ENCODE measurements at regions not wholly inside any gene's neighbourhood (a gene's known extent, or its start where the extent isn't known, plus 50 kb on each side); places are given as distances from the start of the nearest gene placed in this dataset.

DNA sequence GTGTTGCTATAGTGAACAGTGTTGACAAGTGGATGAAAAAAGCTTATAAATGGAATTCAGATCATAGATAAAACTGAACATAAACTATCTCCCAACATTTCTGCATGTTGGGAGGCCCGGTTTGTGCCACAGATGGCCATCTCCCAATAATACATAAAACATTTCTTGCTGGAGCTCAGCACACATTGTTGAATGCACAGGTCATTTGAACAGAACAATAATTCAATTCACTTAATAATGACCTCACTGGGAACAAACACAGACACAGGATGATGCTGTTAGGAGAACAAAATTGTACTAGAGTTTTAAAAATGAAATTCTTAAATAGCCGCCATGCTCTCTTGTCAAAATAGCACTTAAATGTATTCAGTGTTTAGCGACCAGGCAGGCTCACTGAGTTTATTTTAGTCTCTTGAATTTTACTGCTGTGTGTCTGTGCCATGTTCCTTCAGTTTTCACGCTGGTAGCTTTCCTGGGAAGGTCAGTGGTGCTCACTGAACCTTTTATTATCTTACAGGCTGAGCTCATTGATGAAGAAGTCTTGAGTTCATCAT lies 85.0 kb upstream of the SSBP2 start:
- ChIA-PET POLR2A (ENCODE audit: unreplicated experiment) (interaction anchor here (0.6 to 1.1 kb wide), 2 partner anchors 85 to 393 kb away, joined by 3 to 23 read pairs; partner anchors contain the start of gene SSBP2), CTCF (no interaction called here)
- Histone ChIP-seq H4K20me1 (ENCODE audit: insufficient read depth) (no peaks in the 10 kb centered on the region), H2AFZ (no peak overlapping the region), H3K79me2 (ENCODE audit: low read depth) (no peaks in the 10 kb centered on the region), H3K9me2 (ENCODE audit: insufficient read depth) (no peaks in the 10 kb centered on the region), H3K4me1 (replicated peaks; ENCODE audit: insufficient read depth) (no peaks in the 10 kb centered on the region), H3K36me3 (ENCODE audit: low read depth) (no peaks in the 10 kb centered on the region), H3K27ac (no peak overlapping the region), H3K9me3 (ENCODE audit: insufficient read depth, low read depth) (no peaks in the 10 kb centered on the region), H3K4me3 (no peak overlapping the region), H3K4me2 (no peak overlapping the region), H3K27me3 (ENCODE audit: insufficient read depth, low read depth) (no peaks in the 10 kb centered on the region), H3F3A (ENCODE audit: insufficient read depth, low read depth) (no peaks in the 10 kb centered on the region)
- no peak for TF ChIP-seq EZH2 (IDR thresholded peaks at IDR 0.05; ENCODE audit: low read depth)
- TF ChIP-seq, protein P1, sequence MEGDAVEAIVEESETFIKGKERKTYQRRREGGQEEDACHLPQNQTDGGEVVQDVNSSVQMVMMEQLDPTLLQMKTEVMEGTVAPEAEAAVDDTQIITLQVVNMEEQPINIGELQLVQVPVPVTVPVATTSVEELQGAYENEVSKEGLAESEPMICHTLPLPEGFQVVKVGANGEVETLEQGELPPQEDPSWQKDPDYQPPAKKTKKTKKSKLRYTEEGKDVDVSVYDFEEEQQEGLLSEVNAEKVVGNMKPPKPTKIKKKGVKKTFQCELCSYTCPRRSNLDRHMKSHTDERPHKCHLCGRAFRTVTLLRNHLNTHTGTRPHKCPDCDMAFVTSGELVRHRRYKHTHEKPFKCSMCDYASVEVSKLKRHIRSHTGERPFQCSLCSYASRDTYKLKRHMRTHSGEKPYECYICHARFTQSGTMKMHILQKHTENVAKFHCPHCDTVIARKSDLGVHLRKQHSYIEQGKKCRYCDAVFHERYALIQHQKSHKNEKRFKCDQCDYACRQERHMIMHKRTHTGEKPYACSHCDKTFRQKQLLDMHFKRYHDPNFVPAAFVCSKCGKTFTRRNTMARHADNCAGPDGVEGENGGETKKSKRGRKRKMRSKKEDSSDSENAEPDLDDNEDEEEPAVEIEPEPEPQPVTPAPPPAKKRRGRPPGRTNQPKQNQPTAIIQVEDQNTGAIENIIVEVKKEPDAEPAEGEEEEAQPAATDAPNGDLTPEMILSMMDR (conservative IDR thresholded peaks at IDR 0.05) = no peak
- intact Hi-C loops (cut with micrococcal nuclease; ENCODE audit: unreplicated experiment) = no loop called here
- BruUV-seq (replicated peaks) = no TSS peak
- DNase-seq = no peak

DNA sequence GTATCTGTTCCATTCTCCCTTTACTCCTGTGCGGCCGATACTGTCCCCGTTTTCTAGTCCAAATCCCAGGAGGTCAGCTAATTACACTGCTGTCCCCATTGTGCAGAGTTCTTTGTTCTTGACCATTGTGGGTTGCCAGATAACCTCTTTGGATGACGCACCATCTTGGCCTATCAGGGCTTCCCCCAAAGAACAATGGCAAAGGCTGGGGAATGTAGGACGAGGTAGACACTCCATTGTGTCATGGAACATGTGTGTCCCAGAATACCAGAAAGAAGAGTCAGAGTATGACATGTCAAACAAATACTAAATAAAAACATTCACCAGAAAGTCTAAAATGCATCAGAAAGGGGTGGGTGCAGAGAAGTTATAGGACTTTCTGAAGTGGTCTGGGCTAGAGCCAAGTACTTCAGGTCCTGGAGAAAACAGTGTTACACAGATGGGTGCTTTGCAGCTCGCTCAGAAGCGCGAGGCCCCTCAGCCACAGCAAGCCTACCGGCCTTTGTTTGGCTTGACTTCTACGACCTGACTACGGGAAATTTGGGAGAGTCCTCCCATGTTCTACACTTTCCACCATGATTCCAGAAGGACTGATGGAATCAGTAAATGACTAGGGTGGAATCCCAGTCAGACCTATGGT lies 83.2 kb upstream of the SSBP2 start:
- Histone ChIP-seq H3K9me2 (ENCODE audit: insufficient read depth) (no peaks in the 10 kb centered on the region), H3K79me2 (ENCODE audit: low read depth) (no peaks in the 10 kb centered on the region), H4K20me1 (ENCODE audit: insufficient read depth) (no peaks in the 10 kb centered on the region), H3K4me2 (no peak overlapping the region), H3K36me3 (ENCODE audit: low read depth) (no peaks in the 10 kb centered on the region), H3K27ac (no peak overlapping the region), H3K4me3 (no peak overlapping the region), H2AFZ (no peak overlapping the region), H3K9me3 (ENCODE audit: insufficient read depth, low read depth) (no peaks in the 10 kb centered on the region), H3K27me3 (ENCODE audit: insufficient read depth, low read depth) (no peaks in the 10 kb centered on the region), H3F3A (ENCODE audit: insufficient read depth, low read depth) (no peaks in the 10 kb centered on the region), H3K4me1 (replicated peaks; ENCODE audit: insufficient read depth) (no peaks in the 10 kb centered on the region)
- POLR2A ChIA-PET (ENCODE audit: unreplicated experiment) = no interaction called here
- TF ChIP-seq, protein P1 (conservative IDR thresholded peaks at IDR 0.05) = no peak
- TF ChIP-seq EZH2 (IDR thresholded peaks at IDR 0.05; ENCODE audit: low read depth) = no peak
- CTCF ChIA-PET = no interaction called here
- intact Hi-C loops (cut with micrococcal nuclease; ENCODE audit: unreplicated experiment) = no loop called here
- DNase-seq = no peak
- no TSS peak for BruUV-seq (replicated peaks)

DNA sequence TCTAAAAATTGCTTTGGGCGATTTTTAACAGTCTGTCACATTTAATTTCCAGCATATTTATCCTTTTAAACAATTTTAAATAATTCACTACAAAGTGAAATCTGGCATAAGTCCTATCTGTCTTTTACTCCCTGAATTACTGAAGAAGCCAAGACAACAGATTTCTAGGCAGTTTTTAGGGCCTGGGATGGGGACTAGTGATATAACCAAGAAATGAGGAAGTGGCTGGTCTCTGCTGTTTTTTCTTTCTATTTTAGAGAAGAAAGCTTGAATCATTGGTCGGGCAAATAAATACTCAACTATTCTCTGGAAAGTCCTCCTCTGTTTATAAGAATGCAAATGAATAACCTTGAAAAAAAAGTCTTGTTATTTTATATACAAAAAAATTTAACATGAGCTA lies 79.7 kb upstream of the SSBP2 start:
- no peak for DNase-seq

More for the DNA sequence above, 79.7 kb upstream of the SSBP2 start:
- ChIA-PET POLR2A (ENCODE audit: unreplicated experiment) (no interaction called here), CTCF (no interaction called here)
- no peak overlapping the region for H3K4me3 ChIP-seq
- TF ChIP-seq EZH2 (IDR thresholded peaks at IDR 0.05; ENCODE audit: low read depth) = no peak
- TF ChIP-seq, protein P1 (conservative IDR thresholded peaks at IDR 0.05) = no peak
- peaks cover 1% of the 10 kb centered on the region for H3F3A ChIP-seq (ENCODE audit: insufficient read depth, low read depth)
- no peaks in the 10 kb centered on the region for H3K27me3 ChIP-seq (ENCODE audit: insufficient read depth, low read depth)
- BruUV-seq (replicated peaks) = no TSS peak
- H3K79me2 ChIP-seq (ENCODE audit: low read depth) = no peaks in the 10 kb centered on the region
- no peaks in the 10 kb centered on the region for H3K9me2 ChIP-seq (ENCODE audit: insufficient read depth)
- H3K27ac ChIP-seq = no peak overlapping the region
- no peak overlapping the region for H2AFZ ChIP-seq
- H3K4me2 ChIP-seq = no peak overlapping the region
- H3K36me3 ChIP-seq (ENCODE audit: low read depth) = no peaks in the 10 kb centered on the region
- intact Hi-C loops (cut with micrococcal nuclease; ENCODE audit: unreplicated experiment) = no loop called here
- no peaks in the 10 kb centered on the region for H3K9me3 ChIP-seq (ENCODE audit: insufficient read depth, low read depth)
- H4K20me1 ChIP-seq (ENCODE audit: insufficient read depth) = no peaks in the 10 kb centered on the region
- H3K4me1 ChIP-seq (replicated peaks; ENCODE audit: insufficient read depth) = peaks cover 4% of the 10 kb centered on the region

All from PC-9 (cell line).